ENCODE measurements at regions not wholly inside any gene's neighbourhood (a gene's known extent, or its start where the extent isn't known, plus 50 kb on each side); places are given as distances from the start of the nearest gene placed in this dataset.
"Not testable (repeated sequence)": the region's sequence is repeated elsewhere in the genome, so short reads cannot be mapped to it uniquely, and the experiment has no call there.

DNA sequence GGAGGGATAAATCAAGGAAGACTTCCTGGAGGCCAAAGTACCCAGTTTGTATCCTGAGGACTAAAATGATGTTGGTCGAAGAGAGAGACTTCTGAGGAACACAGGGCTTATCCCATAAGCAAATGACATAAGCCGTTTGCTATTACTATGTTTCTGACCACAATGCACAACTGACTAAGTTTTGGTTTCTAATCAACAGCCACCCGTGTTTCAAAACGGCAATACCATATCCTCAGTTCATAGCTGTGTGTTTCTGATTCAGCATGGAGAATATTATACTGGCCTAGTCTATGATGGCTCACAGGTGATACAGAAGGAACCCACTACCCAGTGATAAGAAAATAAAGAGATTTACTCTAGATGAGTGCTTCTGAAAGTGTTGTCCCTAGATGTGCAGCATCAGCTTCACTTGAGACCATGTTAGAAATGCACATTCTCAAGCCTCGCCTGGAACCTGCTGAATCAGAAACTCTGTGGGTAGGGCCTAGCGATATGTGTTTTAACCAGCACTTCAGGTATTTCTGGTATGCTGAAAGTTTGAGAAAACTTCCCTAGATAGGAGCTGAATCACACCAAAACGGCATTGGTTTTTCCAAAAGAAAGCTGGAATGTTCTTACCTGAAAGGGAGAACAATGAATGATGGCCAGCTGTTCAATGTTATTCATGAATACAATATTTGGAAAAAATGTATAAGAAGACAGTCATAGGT is 639.7 kb upstream of the NR2F2 start:
- H3K27me3 ChIP-seq (ENCODE audit: control insufficient read depth, insufficient read depth, low read length), result no peaks in the 10 kb centered on the region
- FAIRE-seq (no peak), DNase-seq (ENCODE audit: low read depth) (peak; percentile 63)
- no peak overlapping the region for H3K4me3 ChIP-seq (ENCODE audit: low read depth, low read length)
- H3K36me3 ChIP-seq (ENCODE audit: control insufficient read depth, insufficient read depth, low read length), result no peaks in the 10 kb centered on the region
- TF ChIP-seq, protein P1, sequence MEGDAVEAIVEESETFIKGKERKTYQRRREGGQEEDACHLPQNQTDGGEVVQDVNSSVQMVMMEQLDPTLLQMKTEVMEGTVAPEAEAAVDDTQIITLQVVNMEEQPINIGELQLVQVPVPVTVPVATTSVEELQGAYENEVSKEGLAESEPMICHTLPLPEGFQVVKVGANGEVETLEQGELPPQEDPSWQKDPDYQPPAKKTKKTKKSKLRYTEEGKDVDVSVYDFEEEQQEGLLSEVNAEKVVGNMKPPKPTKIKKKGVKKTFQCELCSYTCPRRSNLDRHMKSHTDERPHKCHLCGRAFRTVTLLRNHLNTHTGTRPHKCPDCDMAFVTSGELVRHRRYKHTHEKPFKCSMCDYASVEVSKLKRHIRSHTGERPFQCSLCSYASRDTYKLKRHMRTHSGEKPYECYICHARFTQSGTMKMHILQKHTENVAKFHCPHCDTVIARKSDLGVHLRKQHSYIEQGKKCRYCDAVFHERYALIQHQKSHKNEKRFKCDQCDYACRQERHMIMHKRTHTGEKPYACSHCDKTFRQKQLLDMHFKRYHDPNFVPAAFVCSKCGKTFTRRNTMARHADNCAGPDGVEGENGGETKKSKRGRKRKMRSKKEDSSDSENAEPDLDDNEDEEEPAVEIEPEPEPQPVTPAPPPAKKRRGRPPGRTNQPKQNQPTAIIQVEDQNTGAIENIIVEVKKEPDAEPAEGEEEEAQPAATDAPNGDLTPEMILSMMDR (IDR thresholded peaks at IDR 0.05; ENCODE audit: insufficient read depth, low read length, severe bottlenecking), result no peak

DNA sequence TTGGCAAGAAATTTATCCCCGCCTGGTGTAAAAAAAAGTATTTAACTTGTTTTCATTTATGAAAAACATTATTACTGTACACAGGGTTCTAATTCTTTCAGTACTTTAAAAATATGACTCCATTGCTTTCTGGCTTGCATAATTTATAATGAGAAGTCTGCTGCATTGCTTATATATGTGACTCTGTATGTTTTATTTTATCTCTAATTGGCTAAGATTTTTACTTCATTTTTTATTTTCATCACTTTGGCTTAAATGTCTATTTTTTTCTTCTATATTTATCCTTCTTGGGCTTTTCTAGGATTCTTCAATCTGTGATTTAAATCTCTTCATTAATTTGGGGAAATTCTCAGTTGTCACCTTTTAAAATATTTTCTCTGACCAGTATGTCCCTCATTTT is 636.6 kb upstream of the NR2F2 start:
- DNase-seq (ENCODE audit: low read depth), result peak; percentile 12
- Histone ChIP-seq H3K4me3 (ENCODE audit: low read depth, low read length) (no peak overlapping the region), H3K36me3 (ENCODE audit: control insufficient read depth, insufficient read depth, low read length) (no peaks in the 10 kb centered on the region), H3K27me3 (ENCODE audit: control insufficient read depth, insufficient read depth, low read length) (no peaks in the 10 kb centered on the region)
- FAIRE-seq, result no peak
- TF ChIP-seq, protein P1 (IDR thresholded peaks at IDR 0.05; ENCODE audit: insufficient read depth, low read length, severe bottlenecking), result no peak

DNA sequence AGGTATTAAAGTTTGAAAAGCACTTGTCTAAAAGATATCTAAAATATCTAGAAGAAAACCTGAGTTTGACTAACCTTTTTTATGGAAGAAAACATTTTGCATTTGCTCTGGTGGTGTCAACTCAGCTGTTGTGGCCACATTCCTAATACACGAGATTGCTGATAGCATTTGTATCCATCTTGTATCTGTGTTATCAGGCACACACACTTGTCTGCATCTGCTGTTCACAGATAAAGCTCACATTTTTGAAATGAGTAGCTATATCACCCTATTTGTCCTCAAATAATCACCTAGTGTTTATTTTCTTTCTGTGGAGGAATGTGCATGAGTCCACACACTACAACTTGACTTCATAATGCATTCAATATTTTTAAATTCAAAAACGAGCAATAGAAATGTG is 632.3 kb upstream of the NR2F2 start:
- Histone ChIP-seq H3K36me3 (ENCODE audit: control insufficient read depth, insufficient read depth, low read length) (no peaks in the 10 kb centered on the region), H3K4me3 (ENCODE audit: low read depth, low read length) (no peak overlapping the region), H3K27me3 (ENCODE audit: control insufficient read depth, insufficient read depth, low read length) (no peaks in the 10 kb centered on the region)
- DNase-seq (ENCODE audit: low read depth) (no peak), FAIRE-seq (no peak)
- TF ChIP-seq, protein P1 (IDR thresholded peaks at IDR 0.05; ENCODE audit: insufficient read depth, low read length, severe bottlenecking), result no peak

DNA sequence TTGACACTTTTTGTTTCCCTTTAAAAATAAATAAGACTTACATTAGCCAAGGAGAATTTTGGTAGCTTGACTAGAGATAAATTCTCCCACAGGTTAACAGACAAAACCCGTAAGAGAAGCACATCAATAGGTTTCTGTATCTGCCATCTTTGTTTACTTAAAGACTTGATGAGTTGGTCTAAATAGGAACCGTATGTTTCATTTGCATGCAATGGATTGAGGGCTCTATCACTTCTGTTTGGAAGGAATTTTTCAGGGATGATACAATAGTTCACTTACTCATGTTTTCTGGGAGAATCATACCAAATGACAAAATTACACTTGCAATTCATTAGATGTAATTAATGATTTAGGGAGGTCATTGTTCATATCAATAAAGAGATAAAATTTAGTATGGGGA is 631.5 kb upstream of the NR2F2 start:
- TF ChIP-seq, protein P1 (IDR thresholded peaks at IDR 0.05; ENCODE audit: insufficient read depth, low read length, severe bottlenecking), result no peak

DNA sequence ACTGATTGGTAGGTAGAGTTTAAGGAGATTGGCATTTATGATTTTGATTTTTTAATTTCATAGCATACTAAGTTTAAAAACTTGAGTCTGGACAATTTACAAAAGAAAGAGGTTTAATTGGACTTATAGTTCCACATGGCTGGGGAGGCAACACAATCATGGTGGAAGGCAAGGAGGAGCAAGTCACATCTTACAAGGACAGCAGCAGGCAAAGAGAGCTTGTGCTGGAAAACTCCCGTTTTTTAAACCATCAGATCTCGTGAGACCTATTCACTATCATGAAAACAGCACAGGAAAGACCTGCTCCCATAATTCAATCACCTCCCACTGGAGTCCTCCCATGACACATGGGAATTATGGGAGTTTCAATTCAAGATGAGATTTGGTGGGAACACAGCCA is 630.9 kb upstream of the NR2F2 start:
- no peaks in the 10 kb centered on the region for H3K27me3 ChIP-seq (ENCODE audit: control insufficient read depth, insufficient read depth, low read length)
- H3K36me3 ChIP-seq (ENCODE audit: control insufficient read depth, insufficient read depth, low read length), result no peaks in the 10 kb centered on the region
- H3K4me3 ChIP-seq (ENCODE audit: low read depth, low read length), result no peak overlapping the region
- DNase-seq (ENCODE audit: low read depth), result no peak
- no peak for FAIRE-seq
- TF ChIP-seq, protein P1 (IDR thresholded peaks at IDR 0.05; ENCODE audit: insufficient read depth, low read length, severe bottlenecking), result no peak

More for the DNA sequence above, 631.5 kb upstream of the NR2F2 start:
- H3K4me3 ChIP-seq (ENCODE audit: low read depth, low read length), result no peak overlapping the region
- DNase-seq (ENCODE audit: low read depth), result no peak
- no peak for FAIRE-seq
- H3K27me3 ChIP-seq (ENCODE audit: control insufficient read depth, insufficient read depth, low read length), result no peaks in the 10 kb centered on the region
- no peaks in the 10 kb centered on the region for H3K36me3 ChIP-seq (ENCODE audit: control insufficient read depth, insufficient read depth, low read length)

DNA sequence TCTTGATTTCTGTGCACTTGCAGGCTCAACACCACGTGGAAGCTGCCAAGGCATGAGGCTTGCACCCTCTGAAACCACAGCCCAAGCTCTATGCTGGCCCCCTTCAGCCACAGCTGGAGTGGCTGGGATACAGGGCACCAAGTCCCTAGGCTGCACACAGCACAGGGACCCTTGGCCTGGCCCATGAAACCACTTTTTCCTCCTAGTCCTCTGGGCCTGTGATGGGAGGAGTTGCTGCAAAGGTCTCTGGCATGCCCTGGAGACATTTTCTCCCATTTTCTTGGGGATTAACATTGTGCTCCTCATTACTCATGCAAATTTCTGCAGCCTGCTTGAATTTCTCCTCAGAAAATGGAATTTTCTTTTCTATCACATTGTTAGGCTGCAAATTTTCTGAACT is 629.8 kb upstream of the NR2F2 start:
- H3K36me3 ChIP-seq (ENCODE audit: control insufficient read depth, insufficient read depth, low read length); DNase-seq (ENCODE audit: low read depth); FAIRE-seq; H3K27me3 ChIP-seq (ENCODE audit: control insufficient read depth, insufficient read depth, low read length); H3K4me3 ChIP-seq (ENCODE audit: low read depth, low read length): not testable (repeated sequence)
